Activated T-cell treated with anti-CD3 and anti-CD28 coated beads, Interleukin-2, amount 50 U/mL, for 24 hours (primary cell): ENCODE measurements at regions not wholly inside any gene's neighbourhood (a gene's known extent, or its start where the extent isn't known, plus 50 kb on each side); places are given as distances from the start of the nearest gene placed in this dataset.

Experiments used
- DNase-seq: peaks from one replicate; pipeline ENCODE4 v3.0.0-alpha.2; 2020
- H3K27ac Mint-ChIP-seq: 2 replicates; pipeline ENCODE4 v1.8.0; 2020; ENCODE audit warnings: mild to moderate bottlenecking, mixed read lengths
- H3K27me3 Mint-ChIP-seq: 2 replicates; pipeline ENCODE4 v1.8.0; 2020; ENCODE audit warnings: mixed read lengths
- H3K36me3 Mint-ChIP-seq: 2 replicates; pipeline ENCODE4 v1.8.0; 2020; ENCODE audit warnings: low read depth, mixed read lengths
- H3K4me1 Mint-ChIP-seq: 2 replicates; pipeline ENCODE4 v1.8.0; 2020; ENCODE audit warnings: low read depth, mixed read lengths
- H3K4me3 Mint-ChIP-seq: 2 replicates; pipeline ENCODE4 v1.8.0; 2020; ENCODE audit warnings: mild to moderate bottlenecking, moderate library complexity, mixed read lengths
- H3K9me3 Mint-ChIP-seq: 2 replicates; pipeline ENCODE4 v1.8.0; 2020; ENCODE audit warnings: mixed read lengths

- Mint-ChIP-seq H3K27ac (no peak overlapping the region), H3K4me1 (no peaks in the 10 kb centered on the region), H3K27me3 (no peaks in the 10 kb centered on the region), H3K9me3 (no peaks in the 10 kb centered on the region), H3K4me3 (no peak overlapping the region), H3K36me3 (no peaks in the 10 kb centered on the region)
- DNase-seq = no peak
Observed at GRCh38 chr6:140847262-140847645, 1285.5 kb upstream of the GJE1 start.

DNA sequence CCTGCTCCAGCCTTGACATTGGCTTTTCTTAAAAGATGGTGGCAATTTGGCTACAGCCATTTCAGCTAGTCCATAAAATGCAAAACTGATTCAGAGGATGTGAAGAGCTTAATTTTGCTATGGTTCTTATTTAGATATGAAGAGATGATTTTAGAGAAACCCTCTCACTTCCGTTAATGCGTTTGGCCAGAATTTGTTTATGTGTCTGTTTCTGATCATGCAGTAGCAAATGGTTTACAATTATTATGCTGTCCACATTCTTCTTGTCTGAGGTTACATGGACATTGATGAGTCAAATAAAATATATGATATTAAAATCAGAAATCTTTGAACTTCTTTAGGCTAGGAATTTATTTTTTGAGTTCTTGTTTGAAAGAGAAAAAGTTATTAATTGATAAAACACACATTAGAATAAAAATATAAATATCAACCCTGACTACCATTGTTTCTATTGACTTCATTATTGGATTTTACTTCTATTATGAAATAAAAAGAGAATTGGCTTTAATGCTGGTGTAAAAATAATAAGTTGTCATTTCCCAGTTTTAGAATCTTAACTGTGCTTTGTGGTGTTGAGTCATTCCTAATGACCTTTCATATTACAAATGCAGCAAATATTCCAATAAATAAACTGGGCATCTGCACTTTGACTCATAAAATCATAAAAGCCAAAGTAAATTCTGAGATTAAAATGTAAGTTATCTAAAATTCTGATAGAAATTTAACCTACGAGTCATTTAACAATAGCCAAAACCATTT, 1286.0 kb upstream of the GJE1 start:
- H3K27ac Mint-ChIP-seq = no peak overlapping the region
- no peaks in the 10 kb centered on the region for H3K9me3 Mint-ChIP-seq
- no peaks in the 10 kb centered on the region for H3K27me3 Mint-ChIP-seq
- no peak for DNase-seq
- H3K4me3 Mint-ChIP-seq = no peak overlapping the region
- no peaks in the 10 kb centered on the region for H3K36me3 Mint-ChIP-seq
- no peaks in the 10 kb centered on the region for H3K4me1 Mint-ChIP-seq

- H3K36me3 Mint-ChIP-seq = no peaks in the 10 kb centered on the region
- no peak overlapping the region for H3K27ac Mint-ChIP-seq
- no peak for DNase-seq
- no peaks in the 10 kb centered on the region for H3K27me3 Mint-ChIP-seq
- no peaks in the 10 kb centered on the region for H3K9me3 Mint-ChIP-seq
- no peak overlapping the region for H3K4me3 Mint-ChIP-seq
- H3K4me1 Mint-ChIP-seq = no peaks in the 10 kb centered on the region
Observed at GRCh38 chr6:140845701-140846100, 1287.0 kb upstream of the GJE1 start.

DNA sequence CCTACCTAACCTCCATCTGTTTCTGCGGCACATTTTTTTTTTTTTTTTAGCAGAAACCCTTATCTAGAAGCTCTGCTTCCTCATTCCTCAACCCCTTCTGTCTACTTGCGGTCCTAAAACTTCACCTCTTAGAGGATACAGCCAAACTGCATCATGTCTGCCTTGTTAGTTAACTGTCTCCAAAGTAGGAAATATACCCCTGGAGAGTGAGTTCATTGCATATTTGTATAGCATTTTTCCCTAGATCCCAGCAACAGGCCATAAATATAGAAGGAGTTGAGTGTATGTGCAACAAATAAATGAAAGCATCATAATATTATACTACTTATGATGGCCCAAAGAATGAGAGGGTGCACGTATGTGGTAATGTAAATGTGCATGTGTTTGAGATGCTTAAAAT, 1288.6 kb upstream of the GJE1 start:
- Mint-ChIP-seq H3K4me3 (no peak overlapping the region), H3K27ac (no peak overlapping the region), H3K36me3 (no peaks in the 10 kb centered on the region), H3K27me3 (no peaks in the 10 kb centered on the region), H3K4me1 (no peaks in the 10 kb centered on the region), H3K9me3 (no peaks in the 10 kb centered on the region)
- no peak for DNase-seq

DNA sequence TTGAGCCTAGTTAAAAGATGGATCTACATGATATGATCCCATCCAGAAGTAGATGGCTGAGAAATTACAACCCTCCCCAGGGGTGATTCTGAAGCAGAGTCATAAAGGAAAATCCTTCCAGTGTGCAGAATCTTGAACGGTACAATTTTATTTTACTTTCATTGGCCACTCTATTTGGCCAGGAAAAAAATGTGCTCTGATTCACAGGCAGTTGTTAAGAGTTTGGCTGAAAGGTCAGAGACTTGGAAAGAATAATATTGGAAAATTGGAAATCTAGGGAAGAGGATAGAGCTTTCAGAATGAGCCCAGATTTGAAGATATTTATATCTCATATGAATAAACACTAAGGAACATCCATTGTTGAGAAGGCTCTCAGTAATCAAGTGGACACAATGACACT, 1299.3 kb upstream of the GJE1 start:
- H3K27me3 Mint-ChIP-seq = no peaks in the 10 kb centered on the region
- H3K4me3 Mint-ChIP-seq = no peak overlapping the region
- no peak overlapping the region for H3K27ac Mint-ChIP-seq
- no peaks in the 10 kb centered on the region for H3K9me3 Mint-ChIP-seq
- no peaks in the 10 kb centered on the region for H3K4me1 Mint-ChIP-seq
- no peak for DNase-seq
- H3K36me3 Mint-ChIP-seq = no peaks in the 10 kb centered on the region

GRCh38 chr6:140830666-140831065, 1302.1 kb upstream of the GJE1 start:
- Mint-ChIP-seq H3K27me3 (no peaks in the 10 kb centered on the region), H3K4me3 (no peak overlapping the region), H3K36me3 (no peaks in the 10 kb centered on the region), H3K9me3 (no peaks in the 10 kb centered on the region), H3K27ac (no peak overlapping the region), H3K4me1 (no peaks in the 10 kb centered on the region)
- no peak for DNase-seq

DNA sequence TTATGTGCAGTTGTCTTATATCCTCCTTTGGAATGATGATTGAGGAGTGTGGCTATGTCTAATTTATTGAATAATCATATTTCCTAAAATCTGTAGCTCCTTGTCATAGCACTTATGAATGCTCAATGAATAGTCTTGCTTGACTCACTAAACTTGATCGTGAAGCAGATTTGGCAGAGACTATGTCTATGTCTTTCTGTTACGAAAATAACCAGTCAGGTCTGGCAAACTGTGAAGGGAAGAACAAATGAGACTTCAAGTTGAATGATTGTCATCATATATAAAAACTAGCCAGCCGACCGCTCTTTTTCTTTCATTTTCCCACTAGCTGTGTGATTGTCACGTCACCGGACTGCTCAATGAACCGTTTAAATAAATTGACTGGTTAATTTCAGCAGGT, 1303.9 kb upstream of the GJE1 start:
- Mint-ChIP-seq H3K36me3 (no peaks in the 10 kb centered on the region), H3K9me3 (no peaks in the 10 kb centered on the region), H3K4me1 (no peaks in the 10 kb centered on the region), H3K4me3 (no peak overlapping the region), H3K27ac (no peak overlapping the region), H3K27me3 (no peaks in the 10 kb centered on the region)
- DNase-seq = no peak

- Mint-ChIP-seq H3K9me3 (no peaks in the 10 kb centered on the region), H3K27ac (no peak overlapping the region), H3K4me3 (no peak overlapping the region), H3K36me3 (no peaks in the 10 kb centered on the region), H3K4me1 (no peaks in the 10 kb centered on the region), H3K27me3 (no peaks in the 10 kb centered on the region)
- DNase-seq = no peak
Observed at GRCh38 chr6:140827593-140827992, 1305.1 kb upstream of the GJE1 start.

- H3K36me3 Mint-ChIP-seq = no peaks in the 10 kb centered on the region
- H3K4me1 Mint-ChIP-seq = no peaks in the 10 kb centered on the region
- H3K9me3 Mint-ChIP-seq = no peaks in the 10 kb centered on the region
- no peak overlapping the region for H3K27ac Mint-ChIP-seq
- DNase-seq = no peak
- H3K4me3 Mint-ChIP-seq = no peak overlapping the region
- no peaks in the 10 kb centered on the region for H3K27me3 Mint-ChIP-seq
Observed at GRCh38 chr6:140825731-140826130, 1307.0 kb upstream of the GJE1 start.

GRCh38 chr6:140824595-140824994, 1308.1 kb upstream of the GJE1 start:
- Mint-ChIP-seq H3K36me3 (no peaks in the 10 kb centered on the region), H3K4me3 (no peak overlapping the region), H3K9me3 (no peaks in the 10 kb centered on the region), H3K4me1 (no peaks in the 10 kb centered on the region), H3K27ac (no peak overlapping the region), H3K27me3 (no peaks in the 10 kb centered on the region)
- no peak for DNase-seq

DNA sequence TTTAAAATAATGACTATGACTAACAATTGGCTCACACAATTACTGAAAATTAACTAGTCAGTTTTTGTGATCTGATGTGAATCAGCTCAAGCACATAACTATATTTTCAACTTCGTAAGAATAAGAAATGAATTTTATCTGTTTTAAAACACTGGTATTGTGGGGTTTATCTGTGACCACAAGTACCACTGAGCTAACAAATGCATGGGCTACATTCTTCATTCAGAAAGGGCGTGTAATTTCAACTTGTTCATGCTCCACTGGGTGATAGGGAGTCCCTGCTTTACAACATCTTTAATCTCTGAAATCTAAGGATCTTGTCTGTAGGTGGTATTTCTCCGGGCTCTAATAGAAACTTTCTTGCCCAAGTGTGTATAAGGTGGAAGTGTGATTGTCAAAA, 1311.5 kb upstream of the GJE1 start:
- Mint-ChIP-seq H3K27ac (no peak overlapping the region), H3K27me3 (no peaks in the 10 kb centered on the region), H3K4me1 (no peaks in the 10 kb centered on the region), H3K36me3 (no peaks in the 10 kb centered on the region), H3K9me3 (no peaks in the 10 kb centered on the region), H3K4me3 (no peak overlapping the region)
- no peak for DNase-seq

DNA sequence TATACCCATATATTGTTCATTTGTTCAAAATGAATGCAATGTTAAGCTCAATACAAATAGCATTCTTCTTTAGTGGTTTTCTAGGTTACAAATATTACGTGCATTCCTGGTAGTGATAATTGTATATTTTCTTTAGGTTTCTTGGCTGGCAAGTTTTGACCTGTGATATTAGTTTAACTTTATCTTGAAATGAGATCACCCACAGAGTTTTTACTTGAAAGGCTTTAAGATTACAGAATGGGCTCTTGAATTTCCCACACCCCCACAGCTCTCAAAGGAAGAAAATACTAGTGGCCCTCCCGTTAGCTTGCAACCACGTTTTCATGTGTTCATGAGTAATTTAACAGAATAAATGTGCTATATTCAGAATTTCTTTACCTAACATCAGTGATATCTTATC, 1315.5 kb upstream of the GJE1 start:
- no peak overlapping the region for H3K4me3 Mint-ChIP-seq
- H3K4me1 Mint-ChIP-seq = no peaks in the 10 kb centered on the region
- no peaks in the 10 kb centered on the region for H3K36me3 Mint-ChIP-seq
- H3K27me3 Mint-ChIP-seq = no peaks in the 10 kb centered on the region
- no peaks in the 10 kb centered on the region for H3K9me3 Mint-ChIP-seq
- DNase-seq = no peak
- H3K27ac Mint-ChIP-seq = no peak overlapping the region

DNA sequence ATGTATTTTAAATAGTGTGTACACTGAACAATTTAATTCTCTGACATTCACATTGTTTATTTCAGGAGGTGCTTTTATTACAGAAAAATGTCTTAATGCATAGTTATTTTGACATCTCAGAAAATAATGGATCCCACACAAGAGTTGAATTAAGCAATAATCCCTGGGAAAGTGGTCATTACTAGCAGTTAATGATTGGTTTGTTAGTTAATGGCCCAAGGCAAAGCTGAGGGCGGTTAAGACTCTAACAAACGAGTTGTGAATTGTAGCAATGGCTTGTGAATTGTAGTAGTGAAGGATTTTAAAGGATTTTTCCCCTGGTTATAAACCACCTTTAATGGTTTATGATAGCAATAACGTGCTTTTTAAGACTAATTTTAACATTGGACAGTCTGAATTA, 1316.0 kb upstream of the GJE1 start:
- Mint-ChIP-seq H3K4me3 (no peak overlapping the region), H3K27me3 (peaks cover under 1% of the 10 kb centered on the region), H3K27ac (no peak overlapping the region), H3K36me3 (no peaks in the 10 kb centered on the region), H3K4me1 (no peaks in the 10 kb centered on the region), H3K9me3 (no peaks in the 10 kb centered on the region)
- DNase-seq = no peak

- no peak for DNase-seq
- no peak overlapping the region for H3K4me3 Mint-ChIP-seq
- H3K4me1 Mint-ChIP-seq = peaks cover 11% of the 10 kb centered on the region
- H3K27ac Mint-ChIP-seq = no peak overlapping the region
- H3K36me3 Mint-ChIP-seq = no peaks in the 10 kb centered on the region
- H3K27me3 Mint-ChIP-seq = peaks cover 11% of the 10 kb centered on the region
- H3K9me3 Mint-ChIP-seq = no peaks in the 10 kb centered on the region
Observed at GRCh38 chr6:140812636-140813035, 1320.1 kb upstream of the GJE1 start.

- H3K9me3 Mint-ChIP-seq = no peaks in the 10 kb centered on the region
- no peak for DNase-seq
- H3K4me3 Mint-ChIP-seq = no peak overlapping the region
- peaks cover 11% of the 10 kb centered on the region for H3K4me1 Mint-ChIP-seq
- H3K27ac Mint-ChIP-seq = no peak overlapping the region
- peaks cover 12% of the 10 kb centered on the region for H3K27me3 Mint-ChIP-seq
- no peaks in the 10 kb centered on the region for H3K36me3 Mint-ChIP-seq
Observed at GRCh38 chr6:140811642-140812041, 1321.1 kb upstream of the GJE1 start.

DNA sequence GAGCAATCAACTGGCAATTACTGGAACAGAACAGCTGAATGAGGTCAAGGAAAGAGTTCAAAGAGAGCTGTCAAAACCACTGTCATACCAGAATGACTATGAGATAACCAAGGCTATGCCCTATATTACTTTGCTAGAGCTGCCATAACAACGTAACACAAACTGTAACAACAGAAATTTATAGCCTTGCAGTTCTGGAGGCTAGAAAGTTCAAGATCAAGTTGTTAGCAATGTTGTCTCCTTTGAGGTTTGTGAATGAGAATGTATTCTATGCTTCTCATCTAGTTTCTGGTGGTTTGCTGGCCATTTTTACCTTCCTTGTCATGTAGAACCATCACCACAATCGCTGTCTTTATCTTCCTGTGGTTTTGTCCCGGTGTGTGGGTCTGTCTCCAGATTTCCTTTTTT, 1323.0 kb upstream of the GJE1 start:
- Mint-ChIP-seq H3K27ac (peak overlapping the region; percentile 85), H3K4me3 (no peak overlapping the region), H3K27me3 (peaks cover 15% of the 10 kb centered on the region), H3K4me1 (peaks cover 11% of the 10 kb centered on the region), H3K9me3 (no peaks in the 10 kb centered on the region), H3K36me3 (no peaks in the 10 kb centered on the region)
- no peak for DNase-seq
